ENCODE measurements at regions not wholly inside any gene's neighbourhood (a gene's known extent, or its start where the extent isn't known, plus 50 kb on each side); places are given as distances from the start of the nearest gene placed in this dataset.

GRCh38 chr3:154849408-154849807 is 230.7 kb upstream of the MME start:
- TF ChIP-seq CTCF (IDR thresholded peaks at IDR 0.05): no peak
- TF ChIP-seq POLR2A (IDR thresholded peaks at IDR 0.05): no peak
